ENCODE measurements at regions not wholly inside any gene's neighbourhood (a gene's known extent, or its start where the extent isn't known, plus 50 kb on each side); places are given as distances from the start of the nearest gene placed in this dataset.

GRCh38 chr17:63170795-63171194 is 204.8 kb downstream of the TANC2 start:
- 92% methylated on average over 3 of the region's 3 CpGs for WGBS
- intact Hi-C loops (cut with DNase I) = no loop called here
- Histone ChIP-seq H3K27ac (replicated peaks in 1 of 4) (no peak overlapping the region), H3K4me3 (no peak overlapping the region), H3K9me3 (no peaks in the 10 kb centered on the region), H3K36me3 (no peaks in the 10 kb centered on the region), H3K27me3 (no peaks in the 10 kb centered on the region), H3K4me1 (peaks cover 0 to 12% (median 9%) of the 10 kb centered on the region in 4 donors)
- no peak for DNase-seq (ENCODE audit: extremely low spot score)
- TF ChIP-seq POLR2AphosphoS5 (IDR thresholded peaks at IDR 0.05) (no peak), POLR2A (IDR thresholded peaks at IDR 0.05; ENCODE audit: low read depth) (no peak), CTCF (IDR thresholded peaks at IDR 0.05) (no peak), EP300 (IDR thresholded peaks at IDR 0.05) (no peak)

GRCh38 chr17:63171428-63172393 is 205.7 kb downstream of the TANC2 start:
- 79% methylated on average over 5 of the region's 5 CpGs for WGBS
- no peaks in the 10 kb centered on the region for H3K9me3 ChIP-seq

DNA sequence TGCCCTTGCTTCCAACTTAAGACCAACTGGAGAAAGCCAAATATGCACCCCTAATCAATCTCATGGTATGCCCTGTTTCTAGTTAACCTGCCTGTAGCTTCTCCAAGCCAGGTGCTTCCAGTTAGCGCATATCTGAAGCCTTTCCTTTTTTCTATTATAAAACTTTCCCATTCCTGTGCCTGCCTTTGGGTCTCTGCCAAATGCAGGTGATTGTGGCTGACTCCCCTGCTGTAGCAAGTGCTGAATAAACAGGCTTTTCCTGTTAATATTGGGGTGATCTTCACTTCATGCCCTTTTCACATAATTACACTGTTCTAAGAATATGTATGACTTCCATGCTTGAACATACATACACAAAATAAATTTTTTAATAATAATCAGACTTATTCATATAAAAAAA is 207.4 kb downstream of the TANC2 start:
- intact Hi-C loops (cut with DNase I) = no loop called here
- no peak for TF ChIP-seq CTCF (IDR thresholded peaks at IDR 0.05)
- no peak for TF ChIP-seq POLR2AphosphoS5 (IDR thresholded peaks at IDR 0.05)
- no peak for TF ChIP-seq POLR2A (IDR thresholded peaks at IDR 0.05; ENCODE audit: low read depth)
- TF ChIP-seq EP300 (IDR thresholded peaks at IDR 0.05) = no peak
- WGBS = 95% methylated on average over 1 of the region's 1 CpG

More at GRCh38 chr17:63171428-63172393, 205.7 kb downstream of the TANC2 start:
- Histone ChIP-seq H3K4me3 (no peak overlapping the region), H3K27me3 (no peaks in the 10 kb centered on the region), H3K36me3 (no peaks in the 10 kb centered on the region), H3K27ac (replicated peaks in 1 of 4) (no peak overlapping the region), H3K4me1 (peaks cover 0 to 12% (median 9%) of the 10 kb centered on the region in 4 donors)
- intact Hi-C loops (cut with DNase I) = no loop called here
- TF ChIP-seq POLR2A (IDR thresholded peaks at IDR 0.05; ENCODE audit: low read depth) (no peak), CTCF (IDR thresholded peaks at IDR 0.05) (no peak), EP300 (IDR thresholded peaks at IDR 0.05) (no peak), POLR2AphosphoS5 (IDR thresholded peaks at IDR 0.05) (no peak)
- DNase-seq (ENCODE audit: extremely low spot score) = no peak

GRCh38 chr17:63173903-63174302 is 207.9 kb downstream of the TANC2 start:
- Histone ChIP-seq H3K4me3 (no peak overlapping the region), H3K9me3 (no peaks in the 10 kb centered on the region), H3K4me1 (peaks cover 0 to 20% (median 11%) of the 10 kb centered on the region in 4 donors), H3K36me3 (no peaks in the 10 kb centered on the region), H3K27ac (replicated peaks in 1 of 4) (no peak overlapping the region), H3K27me3 (no peaks in the 10 kb centered on the region)
- intact Hi-C loops (cut with DNase I) = no loop called here
- WGBS = 78% methylated on average over 1 of the region's 1 CpG
- DNase-seq (ENCODE audit: extremely low spot score) = no peak
- TF ChIP-seq CTCF (IDR thresholded peaks at IDR 0.05) (no peak), POLR2AphosphoS5 (IDR thresholded peaks at IDR 0.05) (no peak), EP300 (IDR thresholded peaks at IDR 0.05) (no peak), POLR2A (IDR thresholded peaks at IDR 0.05; ENCODE audit: low read depth) (no peak)

More for the DNA sequence above, 207.4 kb downstream of the TANC2 start:
- H3K9me3 ChIP-seq = no peaks in the 10 kb centered on the region
- DNase-seq (ENCODE audit: extremely low spot score) = no peak
- H3K4me1 ChIP-seq = peaks cover 0 to 16% (median 11%) of the 10 kb centered on the region in 4 donors
- H3K27ac ChIP-seq (replicated peaks in 1 of 4) = no peak overlapping the region
- H3K36me3 ChIP-seq = no peaks in the 10 kb centered on the region
- H3K4me3 ChIP-seq = no peak overlapping the region
- no peaks in the 10 kb centered on the region for H3K27me3 ChIP-seq
